Lower leg skin (tissue), 4 donors: ENCODE measurements at regions not wholly inside any gene's neighbourhood (a gene's known extent, or its start where the extent isn't known, plus 50 kb on each side); places are given as distances from the start of the nearest gene placed in this dataset.

Experiments
- DNase-seq, 2 donors: peaks; one replicate each; pipeline ENCODE4 v3.0.0-alpha.2; 2019; ENCODE audit warnings: low spot score in 2 of 2
- H3K4me3 ChIP-seq: fragments of 200-600 bp; sonication (generic); 2 replicates; pipeline ENCODE4 v1.5.1; 2017; ENCODE audit warnings: mild to moderate bottlenecking, low read depth; ENCODE audit not compliant: poor library complexity, severe bottlenecking
- POLR2A ChIP-seq, 2 donors: fragments of 450-650 bp; IDR thresholded peaks; one replicate each; pipeline ENCODE4 v1.6.1; 2016 to 2017; ENCODE audit warnings: antibody characterized with exemption in 2 of 2, mild to moderate bottlenecking in 1 of 2, moderate library complexity in 1 of 2
- WGBS, 2 donors: methylation state at CpG; one replicate each; pipeline ENCODE4 v1.1.5; 2018; 5-methylcytosine and 5-hydroxymethylcytosine counted together
- intact Hi-C: fragments of 100-400 bp; cut with DNase I; formaldehyde crosslinking; loops from one replicate; pipeline ENCODE4 v1.15.0; 2023; ENCODE audit warnings: low total_unique reads
- TF ChIP-seq, protein P1 (sequence below), 3 donors: fragments of 450-650 bp; IDR thresholded peaks; one replicate each; pipeline ENCODE4 v1.5.1; 2016; ENCODE audit warnings: antibody characterized with exemption in 3 of 3, mild to moderate bottlenecking in 3 of 3, moderate library complexity in 2 of 3

DNA sequence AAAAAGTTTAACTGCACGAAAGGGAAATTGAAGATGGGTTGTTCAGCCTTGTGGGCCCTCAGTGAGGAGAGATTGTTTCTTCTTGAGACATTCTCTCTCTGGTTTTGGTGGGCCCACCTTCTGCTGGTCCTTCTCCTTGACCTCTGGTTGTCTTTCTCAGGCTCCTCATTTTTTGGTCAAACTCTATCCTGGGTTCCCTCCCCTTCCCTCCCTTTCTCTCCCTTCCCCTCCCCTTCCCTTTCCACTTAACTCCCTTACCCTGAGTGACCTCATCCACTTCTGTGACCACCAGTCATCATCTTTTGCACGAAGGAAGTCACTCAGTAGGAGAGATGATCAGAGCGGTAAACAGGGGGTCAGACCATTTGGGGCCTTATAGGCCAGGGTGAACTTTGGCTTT, 71.5 kb upstream of the RALY start:
- WGBS, 2 donors = 79 to 85% methylated on average over 3 of the region's 3 CpGs
- TF ChIP-seq POLR2A (IDR thresholded peaks at IDR 0.05) = no peak
- TF ChIP-seq, protein P1, sequence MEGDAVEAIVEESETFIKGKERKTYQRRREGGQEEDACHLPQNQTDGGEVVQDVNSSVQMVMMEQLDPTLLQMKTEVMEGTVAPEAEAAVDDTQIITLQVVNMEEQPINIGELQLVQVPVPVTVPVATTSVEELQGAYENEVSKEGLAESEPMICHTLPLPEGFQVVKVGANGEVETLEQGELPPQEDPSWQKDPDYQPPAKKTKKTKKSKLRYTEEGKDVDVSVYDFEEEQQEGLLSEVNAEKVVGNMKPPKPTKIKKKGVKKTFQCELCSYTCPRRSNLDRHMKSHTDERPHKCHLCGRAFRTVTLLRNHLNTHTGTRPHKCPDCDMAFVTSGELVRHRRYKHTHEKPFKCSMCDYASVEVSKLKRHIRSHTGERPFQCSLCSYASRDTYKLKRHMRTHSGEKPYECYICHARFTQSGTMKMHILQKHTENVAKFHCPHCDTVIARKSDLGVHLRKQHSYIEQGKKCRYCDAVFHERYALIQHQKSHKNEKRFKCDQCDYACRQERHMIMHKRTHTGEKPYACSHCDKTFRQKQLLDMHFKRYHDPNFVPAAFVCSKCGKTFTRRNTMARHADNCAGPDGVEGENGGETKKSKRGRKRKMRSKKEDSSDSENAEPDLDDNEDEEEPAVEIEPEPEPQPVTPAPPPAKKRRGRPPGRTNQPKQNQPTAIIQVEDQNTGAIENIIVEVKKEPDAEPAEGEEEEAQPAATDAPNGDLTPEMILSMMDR (IDR thresholded peaks at IDR 0.05) = no peak

DNA sequence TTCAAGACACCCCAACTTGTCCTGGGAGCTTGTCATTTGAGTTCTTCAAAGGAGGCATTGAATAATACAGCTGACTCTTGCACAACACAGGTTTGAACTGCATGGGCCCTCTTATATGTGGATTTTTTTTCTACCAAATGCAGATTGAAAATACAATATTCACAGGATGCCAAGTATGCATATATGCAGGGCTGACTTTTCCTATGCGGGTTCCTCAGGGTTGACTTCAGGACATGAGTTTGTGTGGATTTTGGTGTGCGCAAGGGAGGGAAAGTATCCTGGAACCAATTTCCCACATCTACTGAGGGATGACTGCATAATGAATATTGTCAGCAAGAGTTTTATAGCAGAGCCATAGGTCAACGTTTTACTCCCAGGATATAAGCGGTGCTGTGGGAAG, 70.0 kb upstream of the RALY start:
- no peak for DNase-seq
- 90 to 94% methylated on average over 4 of the region's 4 CpGs for WGBS, 2 donors
- intact Hi-C loops = no loop called here
- TF ChIP-seq, protein P1 (IDR thresholded peaks at IDR 0.05) = no peak
- TF ChIP-seq POLR2A (IDR thresholded peaks at IDR 0.05) = no peak
- no peak overlapping the region for H3K4me3 ChIP-seq

More for the DNA sequence above, 71.5 kb upstream of the RALY start:
- intact Hi-C loops = no loop called here
- no peak for DNase-seq
- no peak overlapping the region for H3K4me3 ChIP-seq

DNA sequence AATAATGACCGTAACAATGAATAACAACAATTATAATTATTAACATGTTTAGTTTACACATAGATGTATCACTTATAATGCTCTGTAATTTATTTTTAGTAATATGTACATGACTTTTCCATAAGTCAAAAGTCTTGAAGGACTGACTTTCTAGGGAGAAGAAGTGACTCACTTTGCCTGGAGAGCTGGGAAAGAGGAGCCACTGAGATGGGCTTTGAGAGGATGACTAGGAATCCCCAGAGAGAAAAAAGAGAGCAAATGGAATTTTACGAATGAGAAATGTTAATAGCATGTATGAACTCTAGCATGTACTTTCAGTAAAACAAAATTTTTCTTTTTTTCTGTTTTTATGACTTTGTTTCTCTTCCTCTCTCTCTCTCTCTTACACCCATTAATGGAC, 67.8 kb upstream of the RALY start:
- WGBS, 2 donors = 77 to 83% methylated on average over 2 of the region's 2 CpGs
- no peak for DNase-seq
- TF ChIP-seq POLR2A (IDR thresholded peaks at IDR 0.05) = no peak
- TF ChIP-seq, protein P1 (IDR thresholded peaks at IDR 0.05) = no peak
- no peak overlapping the region for H3K4me3 ChIP-seq
- intact Hi-C loops = no loop called here

DNA sequence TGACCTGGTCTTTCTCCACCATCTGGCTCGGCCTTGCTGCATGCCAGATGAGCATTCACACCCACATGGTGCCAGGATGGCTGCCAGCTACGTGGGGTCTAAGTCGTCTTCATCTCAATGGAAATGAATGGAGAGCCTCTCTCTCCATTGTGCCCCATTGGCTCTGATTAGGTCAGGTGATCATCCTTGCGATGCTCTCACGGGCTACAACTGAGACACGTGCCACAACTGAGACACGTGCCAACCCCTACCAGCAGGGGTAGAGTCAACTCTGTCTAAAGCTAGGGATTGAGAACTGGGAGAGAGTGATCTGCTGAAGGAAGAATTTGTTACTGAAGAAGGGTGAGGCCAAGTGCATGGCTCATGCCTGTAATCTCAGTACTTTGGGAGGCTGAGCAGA, 67.3 kb upstream of the RALY start:
- intact Hi-C loops = no loop called here
- WGBS, 2 donors = 88 to 89% methylated on average over 7 of the region's 7 CpGs

DNA sequence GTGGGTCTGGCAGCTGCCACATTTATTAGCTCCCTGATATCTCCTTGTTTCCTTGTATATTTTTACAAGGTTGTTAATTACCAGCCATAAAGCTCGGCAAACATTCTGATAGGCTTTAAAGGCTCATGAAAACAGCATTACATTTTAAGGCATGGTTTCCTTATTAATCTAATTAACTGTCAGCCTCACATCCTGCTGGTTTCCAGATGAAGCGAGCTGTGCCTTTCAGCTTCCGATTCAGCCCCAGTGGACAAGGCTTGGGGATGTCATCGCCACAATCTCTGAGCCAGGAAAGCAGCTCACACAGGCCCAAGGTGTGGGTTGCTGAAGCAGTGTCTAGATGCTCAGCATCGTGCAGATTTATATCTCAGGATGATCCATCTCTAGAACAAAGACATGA, 66.0 kb upstream of the RALY start:
- WGBS, 2 donors = 55 to 63% methylated on average over 5 of the region's 5 CpGs
- DNase-seq = no peak
- no peak overlapping the region for H3K4me3 ChIP-seq
- intact Hi-C loops = no loop called here
- TF ChIP-seq, protein P1 (IDR thresholded peaks at IDR 0.05) = no peak
- no peak for TF ChIP-seq POLR2A (IDR thresholded peaks at IDR 0.05)

More for the DNA sequence above, 67.3 kb upstream of the RALY start:
- TF ChIP-seq POLR2A (IDR thresholded peaks at IDR 0.05) = no peak
- TF ChIP-seq, protein P1 (IDR thresholded peaks at IDR 0.05) = no peak
- H3K4me3 ChIP-seq = no peak overlapping the region
- DNase-seq = no peak

DNA sequence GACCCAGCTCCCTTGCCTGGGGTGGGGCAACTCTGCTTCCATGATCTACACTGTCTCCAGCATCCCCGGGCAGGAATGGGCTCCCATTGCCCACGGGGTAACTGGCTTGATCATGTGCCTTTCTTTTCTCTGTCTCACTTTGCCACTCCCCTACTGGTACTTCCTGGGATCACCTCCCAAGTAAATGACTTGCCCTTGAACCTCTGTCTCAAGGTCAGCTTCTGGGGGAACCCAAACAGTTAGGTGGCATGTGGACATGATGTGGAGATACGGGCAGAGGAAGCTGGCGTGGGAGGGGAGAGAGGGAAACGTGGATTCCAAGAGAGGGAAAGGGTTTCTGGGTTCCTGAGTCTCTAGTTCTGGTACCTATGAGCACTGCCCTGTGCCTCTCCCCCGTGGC, 63.8 kb upstream of the RALY start:
- intact Hi-C loops = no loop called here
- no peak for DNase-seq
- WGBS, 2 donors = 53 to 56% methylated on average over 6 of the region's 6 CpGs
- H3K4me3 ChIP-seq = no peak overlapping the region
- TF ChIP-seq, protein P1 (IDR thresholded peaks at IDR 0.05) = no peak
- TF ChIP-seq POLR2A (IDR thresholded peaks at IDR 0.05) = no peak
